Lower leg skin (tissue), 4 donors: ENCODE measurements at regions not wholly inside any gene's neighbourhood (a gene's known extent, or its start where the extent isn't known, plus 50 kb on each side); places are given as distances from the start of the nearest gene placed in this dataset.

Experiments
- DNase-seq, 2 donors: peaks; one replicate each; pipeline ENCODE4 v3.0.0-alpha.2; 2019; ENCODE audit warnings: low spot score in 2 of 2
- H3K4me3 ChIP-seq: fragments of 200-600 bp; sonication (generic); 2 replicates; pipeline ENCODE4 v1.5.1; 2017; ENCODE audit warnings: mild to moderate bottlenecking, low read depth; ENCODE audit not compliant: poor library complexity, severe bottlenecking
- CTCF ChIP-seq, 3 donors: fragments of 450-650 bp; IDR thresholded peaks; one replicate each; pipeline ENCODE4 v1.5.1; 2016; ENCODE audit warnings: antibody characterized with exemption in 3 of 3, mild to moderate bottlenecking in 3 of 3, moderate library complexity in 2 of 3
- POLR2A ChIP-seq, 2 donors: fragments of 450-650 bp; IDR thresholded peaks; one replicate each; pipeline ENCODE4 v1.6.1; 2016 to 2017; ENCODE audit warnings: antibody characterized with exemption in 2 of 2, mild to moderate bottlenecking in 1 of 2, moderate library complexity in 1 of 2
- WGBS, 2 donors: methylation state at CpG; one replicate each; pipeline ENCODE4 v1.1.5; 2018; 5-methylcytosine and 5-hydroxymethylcytosine counted together
- intact Hi-C: fragments of 100-400 bp; cut with DNase I; formaldehyde crosslinking; loops from one replicate; pipeline ENCODE4 v1.15.0; 2023; ENCODE audit warnings: low total_unique reads

- intact Hi-C loops = no loop called here
- DNase-seq = no peak
- no peak overlapping the region for H3K4me3 ChIP-seq
- TF ChIP-seq CTCF (IDR thresholded peaks at IDR 0.05) (no peak), POLR2A (IDR thresholded peaks at IDR 0.05) (no peak)
- 82 to 88% methylated on average over 3 of the region's 3 CpGs for WGBS, 2 donors
Measured at GRCh38 chr1:57522575-57522974, 98.7 kb upstream of the DAB1 start.

- intact Hi-C loops = no loop called here
- WGBS, 2 donors = 72 to 74% methylated on average over 5 of the region's 5 CpGs
- H3K4me3 ChIP-seq = no peak overlapping the region
- DNase-seq = no peak
- TF ChIP-seq CTCF (IDR thresholded peaks at IDR 0.05) = no peak
- no peak for TF ChIP-seq POLR2A (IDR thresholded peaks at IDR 0.05)
Measured at GRCh38 chr1:57520743-57521515, 97.1 kb upstream of the DAB1 start.

GRCh38 chr1:57518496-57518895 is 94.6 kb upstream of the DAB1 start:
- DNase-seq = no peak
- intact Hi-C loops = no loop called here
- H3K4me3 ChIP-seq = no peak overlapping the region
- WGBS, 2 donors = 68 to 81% methylated on average over 3 of the region's 3 CpGs
- TF ChIP-seq POLR2A (IDR thresholded peaks at IDR 0.05) (no peak), CTCF (IDR thresholded peaks at IDR 0.05) (no peak)

GRCh38 chr1:57517587-57518374 is 93.9 kb upstream of the DAB1 start:
- no peak for TF ChIP-seq POLR2A (IDR thresholded peaks at IDR 0.05)
- TF ChIP-seq CTCF (IDR thresholded peaks at IDR 0.05) = no peak
- WGBS, 2 donors = 74% methylated on average over 7 of the region's 7 CpGs
- H3K4me3 ChIP-seq = no peak overlapping the region
- intact Hi-C loops = no loop called here
- no peak for DNase-seq

- intact Hi-C loops = no loop called here
- TF ChIP-seq POLR2A (IDR thresholded peaks at IDR 0.05) = no peak
- TF ChIP-seq CTCF (IDR thresholded peaks at IDR 0.05) = no peak
- 18 to 45% methylated on average over 1 of the region's 1 CpG for WGBS, 2 donors
- DNase-seq = no peak
- no peak overlapping the region for H3K4me3 ChIP-seq
Measured at GRCh38 chr1:57512386-57512785, 88.5 kb upstream of the DAB1 start.
